Inferior parietal cortex (tissue), 1 donor: ENCODE measurements at regions not wholly inside any gene's neighbourhood (a gene's known extent, or its start where the extent isn't known, plus 50 kb on each side); places are given as distances from the start of the nearest gene placed in this dataset.
"Not testable (repeated sequence)": the region's sequence is repeated elsewhere in the genome, so short reads cannot be mapped to it uniquely, and the experiment has no call there.

Experiments used
- DNase-seq: peaks from one replicate; pipeline ENCODE4 v3.0.0-alpha.2; 2016; ENCODE audit errors: extremely low spot score

DNA sequence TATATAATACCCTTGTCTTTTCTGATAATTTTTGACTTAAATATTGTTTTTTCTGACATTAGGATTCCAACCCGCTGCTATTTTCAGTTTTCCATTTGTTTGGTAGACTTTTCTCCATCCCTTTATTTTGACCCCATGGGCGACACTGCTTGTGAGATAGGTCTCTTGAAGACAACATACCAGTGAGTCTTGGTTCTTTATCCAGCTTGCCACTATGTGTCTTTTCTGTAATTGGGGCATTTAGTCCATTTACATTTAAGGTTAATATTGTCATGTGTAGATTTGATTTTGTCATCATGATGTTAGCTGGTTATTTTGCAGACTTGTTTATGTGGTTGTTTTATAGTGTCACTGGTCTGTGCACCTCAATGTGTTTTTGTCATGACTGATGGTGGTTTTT, 67.7 kb upstream of the IRAK1BP1 start:
- DNase-seq = no peak

DNA sequence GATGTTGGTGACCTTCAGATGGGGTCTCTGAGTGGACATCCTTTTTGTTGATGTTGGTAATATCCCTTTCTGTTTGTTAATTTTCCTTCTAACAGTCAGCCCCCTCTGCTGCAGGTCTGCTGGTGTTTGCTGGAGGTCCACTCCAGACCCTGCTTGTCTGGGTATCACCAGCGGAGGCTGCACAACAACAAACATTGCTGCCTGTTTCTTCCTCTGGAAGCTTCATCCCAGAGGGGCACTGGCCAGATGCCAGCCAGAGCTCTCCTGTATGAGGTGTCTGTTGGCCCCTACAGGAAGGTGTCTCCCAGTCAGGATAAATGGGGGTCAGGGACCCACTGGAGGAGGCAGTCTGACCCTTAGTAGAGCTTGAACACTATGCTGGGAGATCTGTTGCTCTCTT, 60.6 kb upstream of the IRAK1BP1 start:
- DNase-seq = not testable (repeated sequence)

DNA sequence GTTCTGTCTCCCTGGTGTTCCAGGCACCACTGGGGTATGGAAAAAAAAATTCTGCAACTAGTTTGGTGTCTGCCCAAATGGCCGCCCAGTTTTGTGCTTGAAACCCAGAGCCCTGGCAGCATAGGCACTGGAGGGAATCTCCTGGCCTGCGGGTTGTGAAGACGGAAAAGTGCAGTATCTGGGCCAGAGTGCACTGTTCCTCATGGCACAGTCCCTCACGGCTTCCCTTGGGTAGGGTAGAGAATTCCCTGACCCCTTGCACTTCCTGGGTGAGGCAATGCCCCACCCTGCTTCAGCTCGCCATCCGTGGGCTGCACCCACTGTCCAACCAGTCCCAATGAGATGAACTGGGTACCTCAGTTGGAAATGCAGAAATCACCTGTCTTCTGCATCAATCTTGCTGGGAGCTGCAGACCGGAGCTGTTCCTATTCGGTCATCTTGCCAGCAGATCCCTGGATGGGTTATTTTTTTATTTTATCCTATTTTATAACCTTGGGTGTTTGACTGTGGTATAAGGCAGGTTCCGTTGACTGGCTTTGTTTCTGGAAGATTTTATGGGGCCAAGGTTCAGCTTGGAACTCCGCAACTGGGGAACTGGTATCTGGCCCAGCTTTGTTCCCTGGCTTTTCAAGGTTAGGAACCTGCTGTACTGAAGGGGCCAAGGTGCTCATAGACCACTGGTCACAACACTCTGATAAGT, 59.5 kb upstream of the IRAK1BP1 start:
- not testable (repeated sequence) for DNase-seq

DNA sequence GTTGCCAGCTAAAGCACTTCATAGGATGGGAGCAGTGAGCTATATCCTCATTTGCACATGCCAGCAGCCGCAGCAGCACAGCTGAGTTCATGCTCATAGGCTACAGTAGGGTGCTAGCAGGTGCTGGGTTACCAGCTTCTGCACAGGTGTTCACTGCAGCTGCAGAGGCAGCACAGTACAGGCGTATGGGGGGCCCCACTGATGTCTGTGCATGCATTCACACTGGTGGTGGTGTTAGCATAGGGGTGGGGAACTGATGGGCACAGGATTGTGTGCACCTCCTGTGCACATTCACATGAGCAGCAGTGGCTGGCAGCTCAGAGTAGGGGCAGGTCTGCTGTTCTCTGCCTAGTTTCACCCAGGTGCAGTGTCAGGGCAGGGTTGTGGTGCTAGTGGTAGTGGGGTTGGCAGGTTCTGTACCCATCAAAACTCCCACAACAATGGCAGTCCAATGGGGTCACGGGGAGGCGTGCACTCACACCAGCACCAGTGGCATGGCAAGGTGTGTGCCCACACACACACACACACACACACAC, 58.9 kb upstream of the IRAK1BP1 start:
- no peak for DNase-seq

DNA sequence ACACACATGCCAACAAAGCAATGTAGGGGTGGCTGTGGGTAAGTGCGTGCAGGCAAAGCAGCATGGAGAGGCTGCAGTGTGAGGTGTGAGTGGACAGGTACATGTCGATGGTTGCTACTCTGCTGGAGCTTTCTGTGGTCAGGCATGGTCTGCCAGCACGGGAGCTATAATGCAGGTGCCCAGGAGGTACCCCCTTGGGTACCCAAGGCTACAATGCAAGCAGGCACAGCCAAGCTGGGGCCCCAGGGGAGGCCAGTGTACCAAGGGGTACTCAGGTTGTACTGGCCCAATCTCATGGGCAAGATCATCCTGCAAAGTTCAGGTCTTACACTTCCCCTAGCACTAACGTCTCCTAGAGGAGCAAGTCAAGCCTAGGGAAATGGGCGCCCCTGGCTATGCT, 58.4 kb upstream of the IRAK1BP1 start:
- DNase-seq = no peak

DNA sequence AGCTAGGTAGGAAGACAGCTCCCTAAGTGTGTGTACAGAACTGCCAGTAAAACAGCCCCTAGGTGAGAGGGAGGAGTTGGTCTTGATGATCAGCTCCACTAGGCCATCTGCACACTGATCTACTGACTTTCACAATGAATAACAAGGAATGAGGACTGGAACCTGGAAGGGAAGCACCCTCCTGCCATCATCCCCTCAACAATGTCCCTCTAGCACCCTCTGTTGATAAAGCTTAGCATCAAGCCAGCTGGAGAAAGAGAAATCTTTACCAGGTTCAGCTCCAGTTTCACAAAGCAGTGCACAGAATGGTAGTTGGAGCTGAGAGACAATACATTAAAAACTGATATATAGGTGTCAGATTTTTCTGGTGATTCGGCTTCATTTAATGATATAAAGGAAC, 57.2 kb upstream of the IRAK1BP1 start:
- DNase-seq = no peak

DNA sequence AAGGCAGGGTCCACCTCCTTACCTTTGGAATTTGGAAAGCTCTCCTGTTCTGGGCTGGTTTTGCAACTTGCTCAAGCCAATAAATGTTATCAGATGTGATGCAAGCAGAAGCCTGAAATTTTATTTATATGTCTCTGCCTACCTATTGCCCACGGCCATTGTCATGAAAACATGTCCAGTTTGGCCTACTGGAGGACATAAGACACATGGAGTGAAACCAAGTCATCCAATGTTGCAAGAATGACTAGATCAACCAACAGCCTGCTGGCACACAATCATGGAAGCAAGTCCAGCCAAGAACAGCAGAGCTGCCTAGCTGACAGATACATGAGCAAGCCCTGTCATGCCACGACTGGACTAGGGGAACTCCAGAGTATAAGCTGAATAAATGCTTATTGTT, 56.7 kb upstream of the IRAK1BP1 start:
- DNase-seq = no peak
